ENCODE measurements at regions not wholly inside any gene's neighbourhood (a gene's known extent, or its start where the extent isn't known, plus 50 kb on each side); places are given as distances from the start of the nearest gene placed in this dataset.

DNA sequence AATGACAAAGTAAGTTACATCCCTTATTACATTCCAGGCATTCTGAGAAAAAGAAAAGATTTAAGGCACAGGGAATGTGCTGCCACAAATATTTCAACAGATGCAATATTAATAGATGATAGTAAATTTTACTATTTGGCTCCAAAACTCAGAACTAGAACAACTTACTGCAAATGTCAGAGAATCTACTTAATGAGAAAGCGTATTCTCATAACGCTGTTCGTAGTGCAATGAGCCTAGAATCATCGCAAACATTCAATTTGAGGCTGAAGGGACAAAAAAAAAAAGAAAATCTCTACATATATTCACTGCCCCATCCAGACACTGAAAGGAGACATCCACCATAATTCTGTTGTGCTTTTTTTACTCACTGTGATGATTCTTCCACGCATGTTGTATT, 272.1 kb upstream of the DOK6 start:
- no peak overlapping the region for H3K9ac ChIP-seq (replicated peaks in 1 of 4; ENCODE audit: extremely low read depth in 1 of 4, low read depth in 3 of 4, low read length in 3 of 4)
- FAIRE-seq (no peak), DNase-seq (ENCODE audit: low read depth in 1 of 2, low spot score in 2 of 2) (no peak)
- no peak overlapping the region for H3K4me3 ChIP-seq (ENCODE audit: extremely low read depth in 1 of 4, insufficient read depth in 2 of 4, low read depth in 3 of 4, low read length in 4 of 4)
- 97% methylated on average over 5 of the region's 5 CpGs; no CpG with 5 or more reads in 1 of the 2 experiments for WGBS, 2 experiments (ENCODE audit: extremely low coverage in 1 of 2, insufficient coverage in 1 of 2, insufficient read length in 1 of 2, insufficient replicate concordance in 2 of 2, low coverage in 1 of 2, low lambda C conversion rate in 2 of 2, missing lambda C conversion rate in 1 of 2)
- no peak overlapping the region for H2BK15ac ChIP-seq (ENCODE audit: low read length)
- H3K9me3 ChIP-seq (ENCODE audit: insufficient read depth in 2 of 2, low read depth in 1 of 2, low read length in 1 of 2): no peaks in the 10 kb centered on the region
- H4K8ac ChIP-seq (ENCODE audit: extremely low read depth, insufficient read depth, low read length): no peak overlapping the region
- no peak overlapping the region for H3K23ac ChIP-seq (ENCODE audit: insufficient read length)
- H2BK20ac ChIP-seq (ENCODE audit: low read length): no peak overlapping the region
- H3K4ac ChIP-seq (replicated peaks; ENCODE audit: insufficient read length, low read depth, low read length): no peak overlapping the region
- no peak overlapping the region for H3K4me2 ChIP-seq (ENCODE audit: insufficient read depth in 1 of 2, low read depth in 2 of 2, low read length in 2 of 2)
- H3K18ac ChIP-seq (ENCODE audit: extremely low read depth, low read length): no peak overlapping the region
- no peaks in the 10 kb centered on the region for H3K23me2 ChIP-seq (ENCODE audit: low read depth, low read length)
- H3K79me1 ChIP-seq (ENCODE audit: low read depth, low read length): no peaks in the 10 kb centered on the region
- no peak overlapping the region for H3K27ac ChIP-seq (ENCODE audit: low read depth, low read length)
- no peak overlapping the region for H2BK120ac ChIP-seq (replicated peaks; ENCODE audit: low read depth, low read length)
- H3K14ac ChIP-seq (ENCODE audit: insufficient read length): no peak overlapping the region
- no peak overlapping the region for H2BK12ac ChIP-seq (ENCODE audit: low read depth, low read length)
- no peak overlapping the region for H3K56ac ChIP-seq (replicated peaks; ENCODE audit: insufficient read length, low read depth, low read length)
- H2BK5ac ChIP-seq (ENCODE audit: low read depth, low read length): no peak overlapping the region
- no peaks in the 10 kb centered on the region for H4K20me1 ChIP-seq (replicated peaks in 1 of 2; ENCODE audit: control insufficient read depth in 1 of 2, insufficient read depth in 2 of 2, low read length in 2 of 2)
- H4K91ac ChIP-seq (replicated peaks; ENCODE audit: insufficient read length, low read length): no peak overlapping the region
- H2AFZ ChIP-seq (ENCODE audit: low read length): peak overlapping the region; percentile 97; the same call in 1 of the 2 replicates
- no peak overlapping the region for H4K5ac ChIP-seq (ENCODE audit: insufficient read length, low read depth, low read length)
- POLR2A ChIA-PET (ENCODE audit: partially characterized antibody): no interaction called here
- no peak overlapping the region for H2AK5ac ChIP-seq (ENCODE audit: low read depth, low read length)
- CTCF ChIA-PET (ENCODE audit: partially characterized antibody): no interaction called here
- no peaks in the 10 kb centered on the region for H3K79me2 ChIP-seq (ENCODE audit: control insufficient read depth in 1 of 2, insufficient read depth in 2 of 2, low read length in 2 of 2)
- H3K4me1 ChIP-seq (replicated peaks in 1 of 4; ENCODE audit: control insufficient read depth in 3 of 4, insufficient read depth in 4 of 4, low read length in 3 of 4): no peaks in the 10 kb centered on the region
- no peaks in the 10 kb centered on the region for H3K36me3 ChIP-seq (ENCODE audit: control insufficient read depth in 2 of 4, insufficient read depth in 4 of 4, low read length in 3 of 4)
- H3K27me3 ChIP-seq (replicated peaks in 1 of 4; ENCODE audit: control insufficient read depth in 3 of 4, extremely low read depth in 1 of 4, insufficient read depth in 3 of 4, low read length in 3 of 4): no peaks in the 10 kb centered on the region
- TF ChIP-seq, protein P1, sequence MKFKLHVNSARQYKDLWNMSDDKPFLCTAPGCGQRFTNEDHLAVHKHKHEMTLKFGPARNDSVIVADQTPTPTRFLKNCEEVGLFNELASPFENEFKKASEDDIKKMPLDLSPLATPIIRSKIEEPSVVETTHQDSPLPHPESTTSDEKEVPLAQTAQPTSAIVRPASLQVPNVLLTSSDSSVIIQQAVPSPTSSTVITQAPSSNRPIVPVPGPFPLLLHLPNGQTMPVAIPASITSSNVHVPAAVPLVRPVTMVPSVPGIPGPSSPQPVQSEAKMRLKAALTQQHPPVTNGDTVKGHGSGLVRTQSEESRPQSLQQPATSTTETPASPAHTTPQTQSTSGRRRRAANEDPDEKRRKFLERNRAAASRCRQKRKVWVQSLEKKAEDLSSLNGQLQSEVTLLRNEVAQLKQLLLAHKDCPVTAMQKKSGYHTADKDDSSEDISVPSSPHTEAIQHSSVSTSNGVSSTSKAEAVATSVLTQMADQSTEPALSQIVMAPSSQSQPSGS (IDR thresholded peaks at IDR 0.05; ENCODE audit: low read length): no peak
- no peak for TF ChIP-seq POLR2A (IDR thresholded peaks at IDR 0.05; ENCODE audit: control extremely low read depth in 1 of 2, low read depth in 2 of 2, low read length in 2 of 2)

Data from H1 (cell line).